Ectodermal cell (in vitro differentiated cells): ENCODE measurements at regions not wholly inside any gene's neighbourhood (a gene's known extent, or its start where the extent isn't known, plus 50 kb on each side); places are given as distances from the start of the nearest gene placed in this dataset.
A peak's percentile ranks its signal among the peaks of the same experiment; 100 is the strongest.

ENCODE experiments used
- H3K27ac ChIP-seq: 2 replicates; pipeline ENCODE4 v1.7.0; 2013; ENCODE audit warnings: mild to moderate bottlenecking, low read depth, low read length; ENCODE audit not compliant: insufficient read depth, poor library complexity, severe bottlenecking
- H3K27me3 ChIP-seq: 2 replicates; pipeline ENCODE4 v1.7.0; 2013; ENCODE audit warnings: mild to moderate bottlenecking, low read length; ENCODE audit not compliant: insufficient read depth, control insufficient read depth, poor library complexity, severe bottlenecking
- H3K36me3 ChIP-seq: one replicate; pipeline ENCODE4 v1.7.0; 2013; ENCODE audit warnings: low read length; ENCODE audit not compliant: control insufficient read depth, insufficient read depth
- H3K4me1 ChIP-seq: one replicate; pipeline ENCODE4 v1.7.0; 2013; ENCODE audit warnings: low read length; ENCODE audit not compliant: control insufficient read depth, insufficient read depth
- H3K4me3 ChIP-seq: 2 replicates; pipeline ENCODE4 v1.7.0; 2013; ENCODE audit warnings: low read depth, low read length, control low read depth; ENCODE audit not compliant: insufficient read depth
- H3K9me3 ChIP-seq: 2 replicates; pipeline ENCODE4 v1.7.0; 2013; ENCODE audit warnings: mild to moderate bottlenecking, low read length, moderate library complexity; ENCODE audit not compliant: control insufficient read depth
- WGBS, 2 experiments: methylation state at CpG; one replicate each; pipeline ENCODE4 v1.1.7; 2013; ENCODE audit warnings: missing lambda C conversion rate in 2 of 2; 5-methylcytosine and 5-hydroxymethylcytosine counted together

GRCh38 chrX:15952212-15952611, 97.6 kb upstream of the AP1S2 start:
- Histone ChIP-seq H3K4me3 (no peak overlapping the region), H3K27ac (no peak overlapping the region), H3K9me3 (no peaks in the 10 kb centered on the region), H3K36me3 (no peaks in the 10 kb centered on the region), H3K27me3 (no peaks in the 10 kb centered on the region), H3K4me1 (peaks cover 1% of the 10 kb centered on the region)
- 91 to 93% methylated on average over 2 of the region's 2 CpGs for WGBS, 2 experiments

GRCh38 chrX:15948318-15948660, 93.7 kb upstream of the AP1S2 start:
- Histone ChIP-seq H3K4me3 (no peak overlapping the region), H3K4me1 (peaks cover 5% of the 10 kb centered on the region), H3K27me3 (no peaks in the 10 kb centered on the region), H3K27ac (peak overlapping the region; percentile 72), H3K36me3 (no peaks in the 10 kb centered on the region), H3K9me3 (no peaks in the 10 kb centered on the region)
- 82 to 88% methylated on average over 5 of the region's 5 CpGs for WGBS, 2 experiments

GRCh38 chrX:15947648-15948317, 93.2 kb upstream of the AP1S2 start:
- Histone ChIP-seq H3K27ac (peak overlapping the region; percentile 72), H3K27me3 (no peaks in the 10 kb centered on the region), H3K36me3 (no peaks in the 10 kb centered on the region), H3K4me1 (peaks cover 5% of the 10 kb centered on the region), H3K4me3 (no peak overlapping the region), H3K9me3 (no peaks in the 10 kb centered on the region)
- 0% methylated on average over 1 of the region's 1 CpG for WGBS, 2 experiments

- 71 to 73% methylated on average over 6 of the region's 6 CpGs for WGBS, 2 experiments
- H3K9me3 ChIP-seq = no peaks in the 10 kb centered on the region
- peaks cover 5% of the 10 kb centered on the region for H3K4me1 ChIP-seq
- H3K27me3 ChIP-seq = no peaks in the 10 kb centered on the region
- H3K27ac ChIP-seq = no peak overlapping the region
- H3K4me3 ChIP-seq = no peak overlapping the region
- no peaks in the 10 kb centered on the region for H3K36me3 ChIP-seq
These were observed 92.4 kb upstream of the AP1S2 start for GRCh38 chrX:15946783-15947580.

- no peaks in the 10 kb centered on the region for H3K27me3 ChIP-seq
- WGBS, 2 experiments = 78% methylated on average over 2 of the region's 2 CpGs
- H3K4me3 ChIP-seq = no peak overlapping the region
These were observed 88.8 kb upstream of the AP1S2 start for GRCh38 chrX:15943391-15943790.

GRCh38 chrX:15942307-15942706, 87.7 kb upstream of the AP1S2 start:
- peaks cover 4% of the 10 kb centered on the region for H3K4me1 ChIP-seq
- no peaks in the 10 kb centered on the region for H3K27me3 ChIP-seq
- 93 to 97% methylated on average over 2 of the region's 2 CpGs for WGBS, 2 experiments
- no peak overlapping the region for H3K4me3 ChIP-seq
- H3K27ac ChIP-seq = no peak overlapping the region
- no peaks in the 10 kb centered on the region for H3K9me3 ChIP-seq
- no peaks in the 10 kb centered on the region for H3K36me3 ChIP-seq

More at GRCh38 chrX:15943391-15943790, 88.8 kb upstream of the AP1S2 start:
- H3K9me3 ChIP-seq = no peaks in the 10 kb centered on the region
- H3K27ac ChIP-seq = no peak overlapping the region
- peaks cover 5% of the 10 kb centered on the region for H3K4me1 ChIP-seq
- H3K36me3 ChIP-seq = no peaks in the 10 kb centered on the region

- Histone ChIP-seq H3K4me3 (no peak overlapping the region), H3K27ac (no peak overlapping the region), H3K27me3 (no peaks in the 10 kb centered on the region), H3K36me3 (no peaks in the 10 kb centered on the region), H3K4me1 (no peaks in the 10 kb centered on the region), H3K9me3 (no peaks in the 10 kb centered on the region)
- WGBS, 2 experiments = 80% methylated on average over 1 of the region's 2 CpGs; no CpG with 5 or more reads in 1 of the 2 experiments
These were observed 85.1 kb upstream of the AP1S2 start for GRCh38 chrX:15939737-15940136.

GRCh38 chrX:15938072-15938471, 83.5 kb upstream of the AP1S2 start:
- Histone ChIP-seq H3K27ac (no peak overlapping the region), H3K9me3 (no peaks in the 10 kb centered on the region), H3K27me3 (no peaks in the 10 kb centered on the region), H3K4me1 (no peaks in the 10 kb centered on the region), H3K36me3 (no peaks in the 10 kb centered on the region), H3K4me3 (no peak overlapping the region)
- 80 to 82% methylated on average over 6 of the region's 6 CpGs for WGBS, 2 experiments

GRCh38 chrX:15931362-15931761, 76.7 kb upstream of the AP1S2 start:
- WGBS, 2 experiments = 72 to 92% methylated on average over 2 of the region's 3 CpGs
- Histone ChIP-seq H3K4me1 (peaks cover 4% of the 10 kb centered on the region), H3K27ac (no peak overlapping the region), H3K36me3 (no peaks in the 10 kb centered on the region), H3K9me3 (no peaks in the 10 kb centered on the region), H3K4me3 (no peak overlapping the region), H3K27me3 (no peaks in the 10 kb centered on the region)

- 17 to 31% methylated on average over 4 to 5 of the region's 5 CpGs for WGBS, 2 experiments
- no peaks in the 10 kb centered on the region for H3K27me3 ChIP-seq
- H3K9me3 ChIP-seq = no peaks in the 10 kb centered on the region
- H3K36me3 ChIP-seq = no peaks in the 10 kb centered on the region
- no peak overlapping the region for H3K27ac ChIP-seq
- no peak overlapping the region for H3K4me3 ChIP-seq
- H3K4me1 ChIP-seq = peaks cover 4% of the 10 kb centered on the region
These were observed 76.0 kb upstream of the AP1S2 start for GRCh38 chrX:15930585-15930984.
